CD14-positive monocyte (primary cell): ENCODE measurements at regions not wholly inside any gene's neighbourhood (a gene's known extent, or its start where the extent isn't known, plus 50 kb on each side); places are given as distances from the start of the nearest gene placed in this dataset.

ENCODE experiments used
- DNase-seq, 3 donors: peaks; one replicate each; pipeline ENCODE4 v3.0.0-alpha.2; 2011 to 2022
- H2AFZ ChIP-seq: 2 replicates; pipeline ENCODE4 v1.6.0; 2012; ENCODE audit warnings: mild to moderate bottlenecking, low read depth, low read length, inconsistent platforms; ENCODE audit not compliant: insufficient read depth, poor library complexity, severe bottlenecking
- H3K27ac ChIP-seq, 2 donors: 1 replicate in 1 of 2; 2 replicates in 1 of 2; pipeline ENCODE4 v1.5.1; 2012 to 2013; ENCODE audit warnings: low read length in 2 of 2, control low read depth in 1 of 2, inconsistent platforms in 1 of 2, low read depth in 1 of 2, mild to moderate bottlenecking in 1 of 2
- H3K27me3 ChIP-seq, 2 donors: one replicate each; pipeline versions ENCODE4 v1.6.0 to v1.6.1; 2011 to 2013; ENCODE audit warnings: low read length in 2 of 2; ENCODE audit not compliant: control insufficient read depth in 2 of 2, insufficient read depth in 2 of 2
- H3K36me3 ChIP-seq, 2 donors: replicated peaks in 1 of 2; 1 replicate in 1 of 2; 2 replicates in 1 of 2; pipeline versions ENCODE4 v1.5.1 to v1.6.1; 2012 to 2013; ENCODE audit warnings: low read length in 2 of 2, control low read depth in 1 of 2, inconsistent platforms in 1 of 2, mild to moderate bottlenecking in 1 of 2; ENCODE audit not compliant: insufficient read depth in 2 of 2, control insufficient read depth in 1 of 2
- H3K4me1 ChIP-seq, 2 donors: 1 replicate in 1 of 2; 2 replicates in 1 of 2; pipeline versions ENCODE4 v1.5.1 to v1.6.1; 2012 to 2013; ENCODE audit warnings: low read length in 2 of 2, control low read depth in 1 of 2, inconsistent platforms in 1 of 2, mild to moderate bottlenecking in 1 of 2, moderate library complexity in 1 of 2; ENCODE audit not compliant: insufficient read depth in 2 of 2, control insufficient read depth in 1 of 2
- H3K4me2 ChIP-seq: replicated peaks from 2 replicates; pipeline ENCODE3; 2012; ENCODE audit warnings: low read length, moderate library complexity, mild to moderate bottlenecking; ENCODE audit not compliant: poor library complexity, severe bottlenecking; ENCODE audit errors: extremely low read depth
- H3K4me3 ChIP-seq, 3 experiments: fragments of 200-600 bp in 1 of 3; sonication (generic) in 1 of 3; replicated peaks in 1 of 3; 1 replicate in 2 of 3; 2 replicates in 1 of 3; pipeline ENCODE4 v1.5.1; 2011 to 2013; ENCODE audit warnings: low read length in 3 of 3, mild to moderate bottlenecking in 3 of 3, control low read depth in 2 of 3, low read depth in 2 of 3, inconsistent platforms in 1 of 3, moderate library complexity in 1 of 3
- H3K79me2 ChIP-seq: 2 replicates; pipeline ENCODE4 v1.6.0; 2012; ENCODE audit warnings: mild to moderate bottlenecking, control low read depth, inconsistent platforms, low read length, moderate library complexity; ENCODE audit not compliant: insufficient read depth
- H3K9ac ChIP-seq: 2 replicates; pipeline ENCODE4 v1.6.0; 2017; ENCODE audit warnings: low read length, mild to moderate bottlenecking; ENCODE audit not compliant: insufficient read depth, poor library complexity, severe bottlenecking
- H3K9me3 ChIP-seq, 2 donors: replicated peaks in 1 of 2; 1 replicate in 1 of 2; 2 replicates in 1 of 2; pipeline versions ENCODE4 v1.5.1 to v1.6.1; 2012 to 2013; ENCODE audit warnings: low read length in 2 of 2, control low read depth in 1 of 2; ENCODE audit not compliant: control insufficient read depth in 1 of 2, insufficient read depth in 1 of 2
- H4K20me1 ChIP-seq: 2 replicates; pipeline ENCODE4 v1.6.0; 2012; ENCODE audit warnings: mild to moderate bottlenecking, low read length, control low read depth, moderate library complexity; ENCODE audit not compliant: insufficient read depth
- H3K27ac Mint-ChIP-seq, 7 donors: one replicate each; pipeline ENCODE4 v1.8.0; 2020; ENCODE audit warnings: mild to moderate bottlenecking in 7 of 7, mixed read lengths in 7 of 7, moderate library complexity in 6 of 7, inconsistent platforms in 2 of 7
- H3K27me3 Mint-ChIP-seq, 3 donors: one replicate each; pipeline ENCODE4 v1.8.0; 2021 to 2022; ENCODE audit warnings: low read depth in 3 of 3, mild to moderate bottlenecking in 3 of 3, mixed read lengths in 3 of 3, moderate library complexity in 3 of 3, inconsistent platforms in 1 of 3
- H3K36me3 Mint-ChIP-seq, 2 donors: one replicate each; pipeline ENCODE4 v1.8.0; 2020; ENCODE audit warnings: mixed read lengths in 2 of 2, inconsistent platforms in 1 of 2, mild to moderate bottlenecking in 1 of 2
- H3K4me1 Mint-ChIP-seq: one replicate; pipeline ENCODE4 v1.8.0; 2020; ENCODE audit warnings: mild to moderate bottlenecking, mixed read lengths
- H3K4me3 Mint-ChIP-seq, 2 donors: one replicate each; pipeline ENCODE4 v1.8.0; 2020; ENCODE audit warnings: mild to moderate bottlenecking in 2 of 2, mixed read lengths in 2 of 2, moderate library complexity in 1 of 2
- H3K9me3 Mint-ChIP-seq, 7 donors: one replicate each; pipeline ENCODE4 v1.8.0; 2020 to 2022; ENCODE audit warnings: mixed read lengths in 7 of 7, mild to moderate bottlenecking in 6 of 7, moderate library complexity in 6 of 7, inconsistent platforms in 2 of 7
- CTCF ChIP-seq: fragments of 200-600 bp; IDR thresholded peaks from one replicate; pipeline ENCODE4 v1.8.0; 2022; ENCODE audit warnings: antibody characterized with exemption, mild to moderate bottlenecking
- WGBS: methylation state at CpG from one replicate; pipeline ENCODE4 v1.1.5; 2013; ENCODE audit warnings: missing lambda C conversion rate; ENCODE audit not compliant: insufficient coverage; 5-methylcytosine and 5-hydroxymethylcytosine counted together
- intact Hi-C, 2 donors: fragments of 100-400 bp; cut with micrococcal nuclease; formaldehyde crosslinking; loops; one replicate each; pipeline versions ENCODE4 v1.15.0 to v1.15.1; 2023

GRCh38 chr4:167986044-167986443 lies 106.3 kb upstream of the ANXA10 start:
- TF ChIP-seq CTCF = no peak
- H3K4me1 Mint-ChIP-seq = no peaks in the 10 kb centered on the region
- Histone ChIP-seq H3K9me3 (peaks cover 4 to 10% of the 10 kb centered on the region in 2 donors), H3K36me3 (no peaks in the 10 kb centered on the region), H3K27me3 (no peaks in the 10 kb centered on the region), H3K27ac (no peak overlapping the region), H3K9ac (no peak overlapping the region), H3K4me1 (no peaks in the 10 kb centered on the region), H4K20me1 (no peaks in the 10 kb centered on the region), H3K4me2 (no peak overlapping the region), H3K79me2 (no peaks in the 10 kb centered on the region), H2AFZ (no peak overlapping the region), H3K4me3 (no peak overlapping the region)
- H3K27me3 Mint-ChIP-seq = peaks cover 0 to 2% (median 0%) of the 10 kb centered on the region in 3 donors
- no peak overlapping the region for H3K4me3 Mint-ChIP-seq
- no peak overlapping the region for H3K27ac Mint-ChIP-seq
- WGBS = 100% methylated on average over 3 of the region's 3 CpGs
- H3K36me3 Mint-ChIP-seq = no peaks in the 10 kb centered on the region
- peaks cover 0 to 12% (median 8%) of the 10 kb centered on the region in 7 donors for H3K9me3 Mint-ChIP-seq
- intact Hi-C loops = no loop called here
- no peak for DNase-seq

GRCh38 chr4:167987285-167987684 lies 105.1 kb upstream of the ANXA10 start:
- no peak overlapping the region for H3K27ac Mint-ChIP-seq
- Histone ChIP-seq H3K4me1 (no peaks in the 10 kb centered on the region), H3K4me3 (no peak overlapping the region), H2AFZ (no peak overlapping the region), H3K9me3 (peaks cover 4 to 10% of the 10 kb centered on the region in 2 donors), H4K20me1 (no peaks in the 10 kb centered on the region), H3K27ac (no peak overlapping the region), H3K36me3 (no peaks in the 10 kb centered on the region), H3K79me2 (no peaks in the 10 kb centered on the region), H3K9ac (no peak overlapping the region), H3K27me3 (no peaks in the 10 kb centered on the region), H3K4me2 (no peak overlapping the region)
- H3K9me3 Mint-ChIP-seq = peaks cover 0 to 13% (median 8%) of the 10 kb centered on the region in 7 donors
- no peak for DNase-seq
- TF ChIP-seq CTCF = no peak
- no peaks in the 10 kb centered on the region for H3K4me1 Mint-ChIP-seq
- intact Hi-C loops = no loop called here
- WGBS = no CpG with 5 or more reads among the region's 2 CpGs
- no peaks in the 10 kb centered on the region for H3K36me3 Mint-ChIP-seq
- no peak overlapping the region for H3K4me3 Mint-ChIP-seq
- peaks cover 0 to 2% (median 0%) of the 10 kb centered on the region in 3 donors for H3K27me3 Mint-ChIP-seq
